NCI-H2171 treated with DMSO at 0.1 percent for 48 hours (cell line): ENCODE measurements at regions not wholly inside any gene's neighbourhood (a gene's known extent, or its start where the extent isn't known, plus 50 kb on each side); places are given as distances from the start of the nearest gene placed in this dataset.

ENCODE experiments used
- DNase-seq: peaks from one replicate; lab custom pipeline; 2025; lab: John Stamatoyannopoulos, UW

- DNase-seq = no peak
Measured at GRCh38 chr5:162324328-162324727, 256.8 kb downstream of the GABRG2 start.

- DNase-seq = no peak
Measured at GRCh38 chr5:162325143-162325727, 257.7 kb downstream of the GABRG2 start.

DNA sequence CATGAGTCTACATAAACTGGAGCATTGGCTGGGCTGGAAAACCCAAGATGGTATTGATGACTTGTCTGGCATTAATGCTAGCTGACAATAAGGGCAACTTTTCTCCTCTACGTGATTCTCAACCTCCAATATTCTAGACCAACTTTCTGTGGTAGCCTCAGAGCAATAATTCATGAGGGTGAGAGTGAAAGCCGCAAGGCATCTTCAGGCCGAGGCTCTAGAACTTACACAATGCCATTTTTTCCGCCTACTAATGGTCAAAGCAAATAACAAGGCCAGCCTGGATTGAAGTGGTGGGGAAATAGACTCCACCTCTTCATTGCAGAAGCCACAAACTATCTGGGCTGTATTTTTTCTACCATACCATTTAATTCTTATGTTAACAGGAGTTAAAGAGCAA lies 267.4 kb downstream of the GABRG2 start:
- DNase-seq = no peak

DNA sequence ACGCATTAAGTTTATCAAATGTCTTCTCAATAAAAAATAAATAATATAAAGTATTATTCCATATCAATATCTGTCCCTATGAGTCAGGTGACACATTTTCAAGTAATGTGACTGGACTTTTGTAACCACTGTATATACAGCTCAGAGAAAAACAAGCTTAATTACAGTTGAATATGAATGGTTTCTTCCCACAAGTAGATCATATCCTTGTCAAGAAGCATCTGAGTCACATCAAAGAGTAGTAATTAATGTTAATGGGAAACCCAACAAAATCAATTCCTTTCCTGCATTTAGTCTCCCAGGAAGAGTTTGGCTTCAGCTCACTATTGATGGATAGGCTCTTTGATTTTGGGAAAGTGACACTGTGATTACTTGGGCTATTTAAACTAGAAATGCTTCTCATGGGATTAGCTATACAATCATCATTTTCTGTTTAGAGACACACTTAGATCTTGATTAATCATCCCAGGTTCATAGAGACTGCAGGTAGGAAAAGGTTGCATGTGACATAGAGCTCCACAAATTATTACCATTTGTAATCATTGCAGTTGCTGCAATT lies 292.9 kb downstream of the GABRG2 start:
- no peak for DNase-seq

DNA sequence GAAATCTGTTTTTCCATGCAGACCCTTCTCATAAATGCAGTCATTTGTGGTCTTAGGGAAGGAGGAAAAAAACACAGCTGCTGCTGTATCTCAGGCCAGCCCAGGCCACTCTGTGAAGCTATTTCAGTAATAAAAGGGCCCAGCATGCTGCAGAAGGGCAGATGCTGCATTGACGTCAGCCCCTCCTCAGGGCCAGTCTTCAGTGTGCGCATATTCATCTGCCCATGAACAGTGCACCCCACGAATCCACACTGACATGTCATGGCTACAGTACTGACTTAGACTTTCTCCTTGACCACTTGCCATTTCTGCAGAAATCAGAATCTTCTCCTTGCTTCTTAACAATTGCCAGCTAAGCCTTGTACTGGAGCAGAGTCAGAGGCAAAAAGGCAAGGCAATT lies 304.7 kb downstream of the GABRG2 start:
- no peak for DNase-seq

GRCh38 chr5:162377895-162378294 lies 310.3 kb downstream of the GABRG2 start:
- no peak for DNase-seq

DNA sequence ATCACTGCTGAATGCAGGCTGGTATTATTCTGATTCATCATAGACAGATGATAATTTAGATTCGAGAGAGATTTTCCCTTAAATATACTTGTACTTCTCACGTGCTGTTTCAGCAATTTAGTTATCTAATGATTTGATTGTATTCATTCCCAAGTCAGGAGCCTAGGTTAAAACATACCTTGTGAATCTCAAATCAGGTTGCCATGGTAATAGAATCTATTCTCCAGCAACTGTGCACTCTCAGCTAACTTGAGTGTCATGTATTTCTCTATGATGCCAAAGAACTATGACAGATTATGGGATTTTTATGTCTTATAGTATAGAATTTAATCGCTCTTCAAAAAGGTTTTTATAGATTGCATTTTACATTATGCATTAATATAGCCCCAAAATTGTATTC lies 315.3 kb downstream of the GABRG2 start:
- DNase-seq = no peak

DNA sequence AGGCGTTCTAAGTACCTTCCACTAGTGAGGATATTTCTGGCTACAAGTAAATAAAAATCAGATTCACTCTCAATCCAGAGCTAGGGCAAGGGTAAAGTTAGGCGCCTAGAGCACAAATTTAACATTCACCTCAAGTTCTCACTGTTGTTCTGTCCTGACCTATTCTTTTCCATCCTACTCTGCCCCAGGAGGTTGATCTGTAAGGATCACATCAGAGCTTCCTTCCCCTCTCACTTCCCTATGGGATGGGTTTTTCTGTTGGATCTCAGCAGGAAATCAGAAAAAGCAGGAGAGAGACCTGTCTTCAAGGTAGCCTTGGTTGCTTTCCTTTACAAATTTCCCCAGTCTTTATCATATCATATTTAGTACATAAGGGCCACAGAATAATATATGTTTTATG lies 316.7 kb downstream of the GABRG2 start:
- DNase-seq = no peak

- no peak for DNase-seq
Measured at GRCh38 chr5:162391833-162392232, 324.3 kb downstream of the GABRG2 start.

GRCh38 chr5:162392336-162392735 lies 324.8 kb downstream of the GABRG2 start:
- no peak for DNase-seq

- no peak for DNase-seq
Measured at GRCh38 chr5:162393534-162393933, 326.0 kb downstream of the GABRG2 start.

DNA sequence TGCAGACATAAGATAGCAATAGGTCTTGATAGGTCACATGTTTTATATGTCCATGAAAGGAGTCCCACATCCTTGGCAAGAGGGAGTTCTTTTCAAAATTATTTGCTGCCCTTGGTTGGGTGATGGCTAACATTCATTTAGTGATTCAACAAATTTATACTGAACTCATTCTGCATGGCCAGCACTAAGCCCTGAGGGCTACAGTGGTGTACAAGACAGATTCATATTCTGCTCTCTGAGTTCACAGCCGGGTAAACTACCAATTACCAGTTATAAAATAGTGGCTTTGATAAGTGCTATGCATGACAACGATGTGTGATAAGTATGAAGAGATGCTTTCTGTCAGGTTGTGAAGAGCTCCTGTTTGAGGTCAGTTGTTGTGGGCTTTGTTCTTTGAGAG lies 340.0 kb downstream of the GABRG2 start:
- no peak for DNase-seq

DNA sequence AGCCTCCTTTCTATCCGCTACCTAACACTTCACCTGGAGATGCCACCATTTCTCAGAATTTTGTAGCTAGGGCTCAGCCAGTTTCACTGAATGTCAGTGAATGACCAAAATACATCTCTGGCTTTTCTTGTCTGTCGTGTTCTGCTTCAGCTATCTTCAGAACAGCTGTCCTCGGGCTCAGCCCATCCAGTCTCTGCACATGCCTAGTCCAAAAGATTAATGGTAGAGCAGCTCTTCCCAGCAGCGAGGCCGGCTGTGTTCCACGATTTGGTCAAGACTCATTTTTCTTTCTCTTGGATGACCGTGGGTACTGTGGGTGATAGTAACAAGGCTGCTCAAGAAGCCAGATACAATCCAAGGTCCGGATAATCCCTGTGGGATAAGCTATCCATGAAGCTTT lies 342.8 kb downstream of the GABRG2 start:
- DNase-seq = no peak

DNA sequence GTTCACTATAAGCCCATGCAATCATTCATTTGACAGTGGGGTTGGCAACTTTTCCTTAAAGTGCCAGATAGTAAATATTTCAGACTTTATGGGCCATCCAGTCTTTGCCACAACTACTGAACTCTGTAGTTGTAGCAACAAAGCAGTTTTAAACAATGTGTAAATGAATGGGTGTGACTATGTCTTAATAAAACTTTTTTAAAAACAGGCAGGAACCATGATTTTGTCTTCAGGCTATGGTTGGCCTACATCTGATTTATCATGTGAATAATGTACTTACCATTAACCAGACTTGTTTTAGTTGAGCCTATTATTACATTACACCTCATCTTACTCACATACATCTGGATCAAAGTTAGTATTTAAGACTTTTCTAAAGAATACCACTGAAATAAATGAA lies 361.6 kb downstream of the GABRG2 start:
- DNase-seq = no peak

GRCh38 chr5:162434281-162434680 lies 366.7 kb downstream of the GABRG2 start:
- DNase-seq = no peak

- no peak for DNase-seq
Measured at GRCh38 chr5:162436055-162436454, 368.5 kb downstream of the GABRG2 start.

DNA sequence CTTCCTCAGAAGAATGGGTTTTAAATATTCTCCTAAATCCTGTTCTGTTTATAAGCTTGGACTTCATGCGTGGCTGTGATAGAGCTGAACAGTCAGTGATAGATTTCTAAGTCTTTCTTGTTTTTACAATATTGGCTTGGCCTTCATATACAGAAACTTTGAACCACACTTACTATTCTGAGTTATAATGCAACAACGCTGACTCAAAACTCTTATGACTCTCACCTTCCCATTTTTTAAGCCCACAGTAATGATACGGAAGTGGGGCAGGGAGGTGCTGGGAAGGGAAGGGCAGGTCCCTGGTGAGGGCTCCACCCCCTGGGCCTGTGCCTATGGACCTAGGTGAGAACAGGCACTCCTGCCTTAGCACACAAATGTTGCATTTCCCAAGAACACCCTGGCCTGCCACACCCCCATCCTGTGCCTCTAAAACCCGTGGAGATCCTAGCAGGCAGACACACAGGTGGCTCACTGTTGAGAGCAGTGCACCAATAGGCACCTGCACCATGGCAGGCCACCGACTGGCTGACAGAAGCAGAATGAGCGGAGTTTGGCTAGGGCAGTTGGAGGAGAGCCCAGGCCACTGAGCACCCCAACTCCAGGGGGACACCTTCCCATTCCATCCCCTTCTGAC lies 376.7 kb downstream of the GABRG2 start:
- DNase-seq = no peak

GRCh38 chr5:162456086-162456485 lies 388.5 kb downstream of the GABRG2 start:
- DNase-seq = no peak

DNA sequence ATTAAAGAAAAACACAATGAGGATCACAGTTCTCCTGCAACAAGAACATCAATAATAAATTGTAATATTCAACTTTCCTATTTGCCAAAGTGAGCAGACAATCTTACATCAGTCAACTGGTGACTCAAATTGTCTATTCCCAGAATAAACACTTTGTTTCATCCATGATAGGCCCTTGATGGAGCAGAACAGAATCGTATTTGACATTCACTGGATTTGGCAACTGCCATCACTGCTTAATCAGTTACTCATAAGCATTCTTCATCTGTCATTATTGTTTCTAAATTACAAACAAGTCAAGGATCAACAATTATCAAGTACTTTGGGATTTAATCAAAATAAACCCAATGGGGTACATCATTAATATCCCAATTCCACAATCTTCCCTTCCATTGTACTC lies 398.4 kb downstream of the GABRG2 start:
- DNase-seq = no peak

- no peak for DNase-seq
Measured at GRCh38 chr5:162473041-162473714, 405.6 kb downstream of the GABRG2 start.

DNA sequence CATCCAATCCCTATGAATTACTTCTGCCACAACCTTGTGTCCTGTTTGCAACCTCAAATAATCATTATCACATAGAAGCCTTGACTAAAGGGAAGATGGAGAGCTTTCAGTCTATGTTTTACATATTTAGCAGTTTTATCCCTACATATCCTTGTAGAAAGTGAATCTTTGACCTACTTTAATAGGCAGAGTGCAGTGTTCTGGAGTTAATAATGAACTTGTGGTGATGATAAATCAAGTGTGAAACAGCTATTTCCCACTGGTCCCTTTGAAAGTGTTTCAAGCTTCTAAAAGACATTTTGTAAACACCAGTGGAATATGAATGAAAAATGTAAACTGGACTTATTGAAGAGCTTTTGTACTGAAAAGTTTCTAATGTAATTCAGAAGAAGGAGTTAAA lies 406.7 kb downstream of the GABRG2 start:
- no peak for DNase-seq

DNA sequence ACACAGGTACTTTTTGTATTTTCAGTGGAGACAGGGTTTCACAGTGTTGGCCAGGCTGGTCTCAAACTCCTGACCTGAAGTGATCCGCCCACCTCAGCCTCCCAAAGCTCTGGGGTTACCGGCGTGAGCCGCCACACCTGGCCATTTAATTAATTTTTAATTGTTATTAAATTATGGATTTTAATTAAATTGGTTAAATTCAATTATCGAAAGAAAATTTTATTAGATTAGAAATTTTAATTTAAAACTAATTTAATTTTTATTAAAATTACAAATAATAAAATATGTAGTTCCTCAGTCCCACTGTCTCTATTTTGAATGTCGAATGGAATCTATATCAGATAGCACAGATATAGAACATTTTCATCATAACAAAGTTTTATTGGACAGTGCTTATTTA lies 416.5 kb downstream of the GABRG2 start:
- no peak for DNase-seq

DNA sequence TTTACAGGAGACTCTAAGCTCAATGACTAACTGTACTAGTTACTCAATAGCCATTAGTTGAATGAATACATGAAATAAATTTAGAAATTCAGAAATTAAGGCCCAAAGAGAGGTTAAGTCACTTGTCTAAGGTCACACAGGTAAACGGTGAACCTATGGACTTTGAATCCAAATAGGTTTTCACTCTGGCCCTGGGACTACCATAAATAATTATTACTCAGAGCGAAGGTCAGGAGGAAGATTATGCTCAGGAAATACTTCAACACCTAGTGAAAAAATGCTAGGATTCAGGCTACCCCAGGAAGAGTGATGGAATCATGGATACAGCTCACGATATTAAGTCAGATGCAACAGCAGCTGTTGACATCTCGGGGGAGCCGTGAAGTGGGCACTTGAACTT lies 417.4 kb downstream of the GABRG2 start:
- no peak for DNase-seq
